LHCN-M2 (cell line): ENCODE measurements at regions not wholly inside any gene's neighbourhood (a gene's known extent, or its start where the extent isn't known, plus 50 kb on each side); places are given as distances from the start of the nearest gene placed in this dataset.

Experiments used
- DNase-seq: peaks from one replicate; pipeline ENCODE4 v3.0.0-alpha.2; 2012; ENCODE audit warnings: low read depth

DNA sequence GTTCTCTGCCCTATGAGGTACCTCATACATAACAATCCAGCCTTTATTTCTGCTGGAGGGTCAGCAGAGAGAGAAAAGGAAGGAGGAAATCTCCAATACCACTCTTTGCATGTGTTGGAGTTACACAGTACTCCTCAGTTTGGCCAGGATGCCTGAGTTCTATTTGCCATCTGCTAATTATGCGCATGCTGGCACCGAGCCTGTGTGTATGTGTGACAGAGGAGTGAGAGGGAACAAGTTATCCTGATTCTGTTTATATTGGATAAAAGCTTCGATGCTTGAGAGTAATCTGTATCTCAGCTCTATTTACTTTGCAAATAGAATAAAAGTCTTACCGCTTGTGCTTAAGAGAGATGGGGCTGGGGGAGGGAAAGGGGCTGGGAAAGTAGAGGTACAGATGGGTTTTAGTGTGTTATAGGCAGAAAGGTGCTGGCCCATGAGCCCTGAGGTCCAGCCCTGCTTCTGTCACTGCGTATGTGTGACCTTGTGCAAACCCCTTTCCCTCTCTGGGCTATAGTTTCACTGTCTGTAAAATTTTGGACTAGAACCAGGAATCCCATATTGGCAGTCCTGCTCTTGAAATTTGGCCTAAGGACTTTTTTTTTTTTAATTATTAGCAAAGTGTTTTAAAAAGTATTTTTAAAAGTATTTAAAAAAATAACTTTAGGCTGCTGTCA, 54.5 kb upstream of the PLXNA2 start:
- no peak for DNase-seq

DNA sequence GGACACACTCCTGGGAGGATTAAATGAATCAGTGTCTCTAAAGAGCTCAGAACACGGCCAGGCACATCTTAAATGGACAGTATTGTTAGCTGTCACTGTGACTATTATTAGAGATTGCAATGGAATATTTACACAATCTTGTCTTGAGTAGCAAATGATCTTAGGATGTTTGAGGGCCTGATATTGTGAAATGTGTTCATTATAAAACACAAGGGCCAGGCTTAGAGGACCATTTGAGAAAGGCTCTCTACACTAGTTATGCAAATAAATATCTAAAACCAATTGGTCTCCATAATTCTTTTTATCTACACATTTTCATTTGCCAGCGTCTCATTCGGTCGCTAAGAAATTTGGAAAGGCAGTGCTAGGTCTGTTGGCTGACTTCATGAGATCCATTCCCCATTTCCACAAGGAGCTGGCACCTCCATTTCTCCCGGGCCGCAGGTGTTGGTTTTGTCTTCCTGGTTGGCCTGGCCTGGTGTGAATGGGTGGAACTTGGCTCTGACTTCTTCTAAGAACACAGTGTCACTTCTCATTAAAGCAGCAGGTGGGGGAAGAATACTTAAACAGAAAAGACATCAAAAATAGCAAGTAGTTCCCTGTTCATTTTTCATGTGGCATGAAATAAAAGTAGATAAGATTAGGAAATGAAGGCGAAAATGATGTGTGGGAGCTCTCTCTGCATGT, 56.0 kb upstream of the PLXNA2 start:
- no peak for DNase-seq

DNA sequence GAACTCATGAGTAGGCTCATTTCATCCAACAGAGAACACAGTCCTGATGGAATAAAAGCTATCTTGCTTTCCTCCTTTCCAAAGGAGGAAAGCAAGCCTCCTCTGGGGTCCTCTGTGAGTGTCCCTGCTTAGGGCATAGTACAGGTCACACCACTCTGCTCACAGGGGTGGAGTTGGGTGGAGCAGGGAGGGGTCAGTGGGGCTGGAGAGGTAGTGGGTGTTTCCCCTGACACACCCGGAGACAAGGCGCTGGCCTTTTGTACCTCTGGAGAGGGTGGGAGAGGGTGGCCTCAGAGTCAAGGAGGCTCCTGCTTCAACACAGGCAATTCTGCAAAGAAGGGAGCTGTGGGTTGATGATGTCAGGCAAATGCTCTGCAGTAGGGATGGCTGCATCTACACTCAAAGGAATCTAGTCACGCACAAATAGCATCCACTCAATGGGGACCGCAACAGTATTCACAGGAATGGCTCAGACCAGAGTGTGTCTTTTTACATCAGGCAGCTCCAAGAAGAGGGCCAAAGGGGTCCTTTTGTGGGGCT, 58.6 kb upstream of the PLXNA2 start:
- no peak for DNase-seq

DNA sequence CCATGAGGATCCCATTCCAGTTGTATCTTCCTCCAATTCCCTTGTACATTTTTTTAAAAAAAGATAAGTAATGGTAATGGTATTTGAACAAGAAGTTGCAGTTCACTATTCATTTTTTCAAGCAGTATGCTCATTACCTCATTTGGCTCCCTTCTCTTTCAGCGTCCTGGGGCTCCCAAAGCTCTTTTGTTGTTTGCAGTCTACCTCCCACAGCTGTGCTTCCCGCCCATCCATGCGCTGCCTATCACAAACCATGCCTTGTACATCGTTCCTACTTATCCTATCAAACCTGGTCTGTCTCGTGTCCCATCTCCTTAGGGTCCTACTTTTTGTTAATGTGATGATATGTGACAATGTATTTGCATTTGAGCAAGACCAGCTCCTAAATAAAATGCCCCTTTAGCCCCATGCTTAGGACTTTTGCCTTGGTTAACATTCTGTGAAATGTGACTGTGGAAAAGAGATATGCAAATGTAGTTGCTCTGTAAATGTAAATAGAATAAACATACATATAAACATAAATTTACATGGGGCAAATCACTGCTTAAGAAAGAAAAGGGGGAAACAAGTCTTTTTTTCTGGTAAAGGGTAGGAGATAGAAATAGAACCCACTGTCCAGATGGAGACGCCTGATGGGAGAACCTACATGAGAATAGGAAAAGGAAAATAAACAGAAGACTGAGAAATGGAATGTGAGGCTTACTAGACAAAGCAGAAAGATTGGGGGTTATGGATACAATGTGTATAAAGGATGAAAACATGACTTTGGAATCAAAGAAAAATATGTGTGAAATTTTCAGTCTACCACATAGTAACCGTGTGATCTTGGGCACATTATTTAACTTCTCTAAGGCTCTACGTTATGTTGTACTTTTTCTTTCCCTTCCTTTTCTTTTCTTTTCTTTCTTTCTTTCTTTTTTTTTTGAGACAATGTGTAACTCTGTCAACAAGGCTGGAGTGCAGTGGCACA, 59.8 kb upstream of the PLXNA2 start:
- DNase-seq, result no peak

DNA sequence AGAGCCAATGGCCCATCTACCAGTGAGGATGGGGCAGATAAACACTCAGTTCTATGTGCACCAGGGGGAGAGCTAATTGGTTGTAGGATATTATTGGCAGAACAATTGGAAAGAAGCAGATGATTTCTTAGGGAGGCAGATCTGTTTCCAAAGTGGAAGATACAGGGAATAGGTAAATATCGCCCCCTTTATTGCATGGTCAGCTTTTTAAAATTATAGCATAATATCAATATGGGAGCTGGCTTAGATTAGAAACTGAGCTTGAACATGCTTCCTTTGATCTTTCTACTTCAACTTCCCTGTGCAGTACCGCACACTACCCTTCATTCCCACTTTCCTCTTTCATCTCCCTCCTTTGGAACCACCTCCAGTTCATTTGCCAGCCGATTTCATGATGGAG, 64.0 kb upstream of the PLXNA2 start:
- DNase-seq, result no peak

DNA sequence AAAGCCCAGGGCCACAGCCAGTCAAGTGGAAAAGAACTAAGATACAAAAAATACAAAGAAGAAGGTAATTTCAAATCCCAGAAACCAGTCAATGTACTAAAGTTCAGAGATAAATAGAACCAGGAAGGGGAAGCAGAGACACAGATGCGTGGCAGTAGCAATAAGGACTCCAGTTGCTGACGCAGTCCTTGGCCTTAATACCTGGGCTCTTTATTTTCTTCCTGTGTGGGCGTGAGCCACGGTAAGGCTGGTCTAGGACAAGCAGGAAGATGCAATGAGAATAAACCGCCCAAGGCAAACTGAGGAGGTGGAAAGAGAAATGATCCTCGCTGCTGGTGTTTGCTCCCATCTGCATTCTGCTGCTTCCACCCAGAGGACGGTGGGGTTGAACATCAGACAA, 65.6 kb upstream of the PLXNA2 start:
- DNase-seq, result no peak

DNA sequence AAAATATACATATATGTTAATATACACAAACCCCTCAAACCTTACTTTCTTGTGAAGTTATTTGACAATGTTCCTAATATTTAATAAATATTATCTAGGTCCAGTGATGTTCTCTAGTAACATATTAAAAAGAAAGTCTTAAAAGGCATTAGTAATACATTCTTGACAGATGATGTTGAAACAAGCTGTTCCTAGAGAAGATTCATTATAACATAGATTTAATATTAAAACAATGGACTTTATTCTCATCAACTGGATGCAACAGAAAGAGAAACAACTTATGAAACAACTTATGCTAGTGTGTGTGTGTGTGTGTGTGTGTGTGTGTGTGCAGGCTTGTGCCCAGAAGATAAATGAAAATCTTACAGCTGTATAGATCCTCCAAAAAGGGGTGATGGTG, 68.5 kb upstream of the PLXNA2 start:
- no peak for DNase-seq

DNA sequence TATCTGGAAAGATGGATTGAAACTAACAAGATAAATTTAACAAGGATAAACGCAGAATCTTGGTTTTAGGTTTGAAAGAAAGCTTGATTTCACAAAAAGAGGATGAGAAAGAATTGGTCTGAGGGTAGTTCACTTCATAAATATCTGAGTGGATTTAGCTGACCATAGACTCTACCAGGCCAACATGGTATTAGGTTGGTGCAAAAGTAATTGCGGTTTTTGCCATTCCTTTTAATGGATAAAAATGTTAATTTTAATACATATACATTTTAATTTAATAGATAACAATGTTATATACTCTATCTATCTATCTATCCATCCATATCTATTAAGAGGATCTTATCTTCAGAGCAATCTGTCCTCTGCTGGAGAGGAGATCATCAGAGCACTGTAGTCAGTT, 70.2 kb upstream of the PLXNA2 start:
- no peak for DNase-seq

DNA sequence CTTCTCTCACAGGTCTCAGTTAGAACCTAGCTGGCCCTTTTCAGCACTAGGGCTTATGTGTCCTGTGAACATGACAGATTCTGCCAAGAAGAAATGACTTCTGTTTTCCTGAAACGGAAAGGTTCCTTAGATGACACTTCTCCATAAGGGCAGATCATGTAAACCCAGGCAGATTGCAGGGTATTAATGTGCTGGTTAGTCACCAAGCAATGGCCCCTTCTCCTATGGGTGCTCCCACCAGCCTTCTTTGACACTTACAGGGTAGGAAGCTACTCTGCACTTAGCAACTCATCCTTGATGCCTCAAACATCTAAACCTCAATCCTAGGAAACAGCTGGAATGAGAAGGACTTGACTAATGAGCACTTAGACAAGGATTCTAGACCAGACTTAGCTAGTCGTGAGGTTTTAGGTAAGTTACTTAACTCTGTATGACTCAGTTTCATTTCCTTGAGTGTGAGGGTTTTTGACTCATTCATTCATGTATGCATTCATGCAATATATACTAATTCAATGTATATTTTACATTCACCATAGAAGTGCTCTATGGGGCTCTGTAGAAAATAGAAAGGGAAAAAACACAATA, 74.1 kb upstream of the PLXNA2 start:
- DNase-seq, result no peak

DNA sequence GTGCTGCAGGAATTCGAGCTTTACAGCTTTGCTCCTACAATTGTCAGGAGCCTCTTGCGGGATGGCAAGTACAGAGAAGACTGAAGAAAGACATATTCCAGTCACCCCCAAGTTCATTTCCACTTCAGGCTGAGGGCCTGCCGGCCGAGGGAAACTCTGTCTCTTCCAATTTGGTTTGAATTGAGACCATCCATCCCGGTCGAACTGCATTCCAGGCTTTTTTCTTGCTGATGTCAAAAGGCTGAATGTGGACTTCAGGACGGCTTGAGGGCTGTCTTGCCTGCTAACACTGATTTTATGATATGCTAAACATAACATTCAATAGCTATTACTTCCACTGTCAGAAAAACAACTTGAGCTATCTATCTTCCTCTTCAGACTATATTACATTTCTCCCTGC, 79.8 kb upstream of the PLXNA2 start:
- no peak for DNase-seq

DNA sequence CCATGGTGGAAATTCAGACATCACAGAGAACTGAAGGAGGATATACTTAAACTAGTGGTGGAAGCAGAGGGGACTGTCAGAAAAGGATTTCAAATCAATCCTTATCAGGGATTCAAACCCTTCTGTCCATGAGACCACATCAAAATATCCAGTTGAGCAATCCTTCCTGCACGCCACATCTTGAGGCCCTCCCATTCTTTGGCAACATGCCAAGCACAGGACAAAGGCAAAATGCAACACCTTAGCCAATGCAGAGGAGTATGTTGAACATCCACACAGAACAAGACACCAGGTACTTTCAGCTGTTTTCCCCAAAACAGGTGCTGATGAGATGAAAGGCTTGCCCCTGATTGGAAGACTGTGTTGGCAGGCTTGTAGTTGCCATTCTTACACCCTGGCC, 81.8 kb upstream of the PLXNA2 start:
- no peak for DNase-seq

DNA sequence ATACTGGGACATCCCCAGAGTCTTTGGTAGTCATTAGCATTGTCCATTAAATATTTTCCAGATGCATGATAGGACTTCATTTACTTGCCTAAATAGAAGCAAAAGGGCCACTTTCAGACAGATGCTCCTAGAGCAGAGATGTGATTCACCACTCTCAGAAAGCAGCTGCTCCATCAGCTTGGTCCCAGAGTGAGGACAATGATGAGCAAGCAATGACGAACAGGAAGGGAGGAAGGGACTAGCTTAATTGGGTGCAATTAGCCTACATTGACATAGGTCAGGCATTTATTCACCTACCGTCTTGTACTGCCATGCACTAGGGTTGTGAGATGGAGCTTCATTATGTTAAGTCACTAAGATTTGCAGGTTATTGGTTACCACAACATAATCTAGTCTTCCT, 85.1 kb upstream of the PLXNA2 start:
- peak; percentile 72 for DNase-seq

DNA sequence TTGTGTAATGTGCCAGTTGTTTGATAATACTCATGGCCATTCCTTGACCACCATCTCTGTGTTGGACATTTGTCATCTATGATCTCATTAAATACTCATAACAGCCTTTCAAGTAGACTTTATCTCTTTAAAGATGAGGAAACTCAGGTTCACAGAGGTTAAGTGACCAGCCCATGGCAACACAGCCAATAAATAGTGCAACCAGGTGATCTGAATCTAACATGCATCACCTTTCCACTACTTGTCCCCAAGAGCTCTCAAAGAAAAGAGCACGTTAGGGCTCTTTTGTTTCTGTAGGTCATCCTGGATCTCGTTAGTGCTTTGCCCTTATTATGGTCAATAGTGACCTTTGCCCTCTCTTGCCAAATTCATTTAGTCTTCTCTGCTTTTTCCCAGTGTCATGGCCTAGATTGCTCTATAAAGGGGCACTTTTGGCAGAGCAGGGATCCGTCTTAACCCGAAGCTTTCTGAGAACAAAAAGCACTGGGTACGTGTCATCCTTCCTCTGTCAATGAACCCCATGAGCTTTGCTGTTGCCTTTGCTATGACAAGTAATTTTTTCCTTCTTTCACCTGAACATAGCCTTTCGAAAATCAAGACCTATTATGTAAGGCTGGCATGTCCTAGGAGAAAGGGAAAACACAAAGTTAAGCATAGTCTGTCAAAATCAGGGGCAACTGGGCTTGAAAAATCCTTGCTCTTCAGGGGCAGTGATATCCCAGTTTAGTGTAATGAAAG, 88.0 kb upstream of the PLXNA2 start:
- DNase-seq, result no peak

DNA sequence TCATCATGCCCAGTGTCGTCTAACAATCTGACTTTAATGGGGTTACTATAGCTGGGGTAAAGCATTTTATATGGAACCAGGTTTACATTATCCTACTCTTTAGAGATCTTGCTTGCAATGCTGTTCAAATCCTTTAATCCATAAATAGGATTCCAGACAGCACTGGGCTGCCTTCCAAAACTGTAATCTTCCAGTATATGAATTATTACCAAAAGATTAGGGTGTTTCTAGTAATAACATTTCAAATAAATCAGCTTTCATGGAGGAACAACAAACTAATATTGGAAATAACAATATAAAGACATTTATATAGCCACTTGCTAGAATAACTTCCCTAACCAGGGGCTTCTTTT, 88.6 kb upstream of the PLXNA2 start:
- DNase-seq, result no peak

DNA sequence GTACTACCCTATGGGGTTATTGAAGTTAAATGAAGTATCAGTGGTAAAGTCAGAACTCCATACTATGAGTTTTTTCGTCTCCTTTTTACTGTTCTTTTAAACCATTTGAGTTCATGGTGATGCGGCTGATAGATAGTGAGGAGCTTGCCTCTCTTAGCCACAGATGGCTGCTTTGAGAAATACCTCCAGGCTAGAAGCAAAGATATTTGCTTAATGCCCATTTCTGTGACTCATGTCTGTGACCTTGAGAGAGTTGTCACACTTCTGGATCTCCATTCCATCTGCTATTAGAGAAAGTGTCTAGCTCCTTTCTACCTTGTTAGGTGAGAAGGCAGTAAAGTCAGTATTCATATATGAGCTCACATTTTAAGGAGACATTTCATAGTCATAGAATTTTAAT, 89.5 kb upstream of the PLXNA2 start:
- no peak for DNase-seq

DNA sequence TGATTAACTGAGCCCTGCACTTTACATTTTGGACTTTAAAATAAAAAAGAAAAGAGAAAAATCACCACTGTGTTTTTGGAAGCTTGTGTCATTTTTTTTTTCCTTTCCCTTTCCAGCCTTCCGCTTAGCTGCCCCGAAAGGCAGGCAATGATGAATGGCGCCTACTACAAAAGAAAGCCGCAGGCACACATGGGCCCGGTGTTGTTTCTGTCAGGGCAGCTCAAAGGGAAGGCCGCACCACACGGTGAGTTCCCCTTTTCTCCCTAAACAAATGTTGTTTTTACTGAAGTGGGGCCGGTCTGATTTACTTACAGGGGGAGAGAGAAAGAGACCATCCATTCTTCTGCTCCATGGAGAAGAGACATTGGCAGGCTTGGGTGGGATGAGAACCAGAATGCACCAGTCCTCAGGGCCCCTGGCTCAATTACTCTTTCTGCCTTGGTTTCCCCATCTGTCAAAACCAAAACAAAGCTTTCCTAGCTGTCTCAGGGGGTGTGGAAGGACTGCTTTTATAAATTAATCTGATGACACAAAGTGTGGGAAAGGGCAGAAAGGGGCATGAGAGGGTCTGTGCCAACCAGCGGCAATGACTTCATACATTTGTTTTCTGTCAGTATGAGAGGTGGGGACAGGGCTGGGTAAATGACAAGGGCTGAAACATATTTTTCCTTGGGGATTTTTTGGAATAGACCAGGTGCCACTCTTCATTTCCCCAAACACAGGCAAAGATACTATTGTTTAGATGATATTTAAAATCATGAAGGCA, 91.4 kb upstream of the PLXNA2 start:
- DNase-seq, result no peak

DNA sequence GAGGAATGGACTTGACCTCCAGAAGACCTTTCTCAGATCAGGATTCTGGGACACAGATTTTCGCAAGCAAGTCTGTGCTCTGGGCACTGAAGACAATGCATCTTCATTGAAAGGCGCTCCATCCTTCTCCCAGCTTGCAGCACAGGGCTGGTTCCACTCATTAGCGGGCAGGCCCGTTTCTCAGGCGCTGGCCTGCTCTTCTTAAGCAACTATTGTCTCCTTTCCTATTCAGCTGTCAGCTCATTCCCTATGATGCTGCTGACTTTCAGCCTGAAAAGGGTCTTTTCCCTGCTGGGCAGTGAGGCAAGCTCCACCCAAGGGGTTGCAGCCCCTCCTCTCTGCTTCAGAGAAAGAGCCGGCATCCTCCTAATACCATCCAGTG, 91.9 kb upstream of the PLXNA2 start:
- no peak for DNase-seq

DNA sequence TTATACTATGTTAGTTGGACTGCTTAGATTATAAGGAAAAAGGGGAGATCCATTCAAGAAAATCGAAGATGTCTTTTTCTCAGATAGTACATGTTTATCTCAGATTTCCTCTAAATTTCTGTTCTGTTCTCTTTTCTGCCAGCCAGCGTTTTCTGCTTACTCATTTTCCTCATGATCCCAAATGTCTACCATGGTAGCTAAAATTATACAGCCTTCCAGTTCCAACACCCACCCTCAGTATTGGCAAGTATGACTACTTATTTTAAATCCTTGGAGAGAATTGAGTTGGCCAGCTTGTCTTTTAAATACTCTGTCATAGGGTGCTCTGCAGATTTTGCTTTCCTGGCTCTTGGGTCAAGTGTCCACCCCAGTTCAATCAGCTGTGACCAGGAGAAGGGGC, 95.7 kb upstream of the PLXNA2 start:
- no peak for DNase-seq

DNA sequence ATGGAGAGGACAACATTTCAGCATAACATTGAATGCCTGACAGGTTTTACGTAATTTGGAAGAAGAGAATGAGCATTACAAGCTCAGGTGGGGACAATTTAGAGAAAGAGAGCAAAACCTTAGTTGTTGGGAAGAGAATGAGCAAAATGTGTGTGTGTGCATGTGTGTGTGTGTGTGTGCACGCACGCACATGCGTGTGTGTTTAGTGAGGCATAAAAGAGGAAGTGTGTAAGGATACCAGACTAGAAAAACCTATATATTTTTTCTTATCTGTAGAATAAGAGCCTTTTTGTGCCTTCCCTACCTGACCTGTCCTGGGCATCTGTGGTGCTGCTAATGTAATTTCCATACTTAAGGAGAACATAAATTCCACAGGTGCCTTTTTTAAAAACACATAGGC, 99.0 kb upstream of the PLXNA2 start:
- no peak for DNase-seq

DNA sequence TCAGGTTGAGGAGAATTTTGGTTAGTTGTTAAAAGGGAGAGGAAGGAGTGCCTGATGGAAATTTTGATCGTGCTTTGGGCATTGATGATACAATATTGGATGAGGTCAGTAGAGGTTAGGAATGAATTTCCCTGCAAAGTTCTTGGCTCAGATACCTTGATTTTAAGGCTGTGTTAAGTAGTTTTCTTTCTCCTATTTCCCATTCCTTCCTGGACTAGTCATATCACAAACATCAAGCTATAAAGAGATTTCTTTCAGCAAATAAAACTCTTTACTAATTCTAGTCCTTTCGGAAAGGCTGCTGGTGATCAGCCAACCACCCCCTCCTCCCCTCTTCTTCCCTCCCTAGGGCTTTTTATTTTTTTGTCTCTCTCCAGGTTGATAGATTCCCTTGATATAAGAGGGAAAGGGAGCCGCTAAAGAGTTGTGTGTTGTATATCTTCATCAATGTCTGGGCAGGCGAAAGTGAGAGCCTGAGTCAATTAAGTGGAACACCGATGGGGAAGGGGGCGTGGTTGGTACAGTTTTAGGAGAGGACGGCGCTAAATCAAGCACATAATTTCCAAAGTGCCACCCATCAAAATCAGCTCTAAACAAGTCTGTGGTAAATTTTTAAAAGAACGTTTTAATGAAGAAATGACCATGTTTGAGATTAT, 100.1 kb upstream of the PLXNA2 start:
- no peak for DNase-seq
